Endodermal cell (in vitro differentiated cells): ENCODE measurements at regions not wholly inside any gene's neighbourhood (a gene's known extent, or its start where the extent isn't known, plus 50 kb on each side); places are given as distances from the start of the nearest gene placed in this dataset.

ENCODE experiments used
- DNase-seq: peaks from one replicate; pipeline ENCODE4 v3.0.0-alpha.2; 2017
- H3K27ac ChIP-seq: 2 replicates; pipeline ENCODE4 v1.5.1; 2013; ENCODE audit warnings: mild to moderate bottlenecking, low read depth, low read length, moderate library complexity
- H3K27me3 ChIP-seq: 2 replicates; pipeline ENCODE4 v1.6.1; 2013; ENCODE audit warnings: mild to moderate bottlenecking, low read length, moderate library complexity; ENCODE audit not compliant: insufficient read depth, control insufficient read depth, poor library complexity, severe bottlenecking
- H3K36me3 ChIP-seq: 2 replicates; pipeline ENCODE4 v1.7.0; 2013; ENCODE audit warnings: mild to moderate bottlenecking, low read length, moderate library complexity; ENCODE audit not compliant: control insufficient read depth, insufficient read depth
- H3K4me1 ChIP-seq: one replicate; pipeline ENCODE4 v1.7.0; 2013; ENCODE audit warnings: low read length; ENCODE audit not compliant: control insufficient read depth, insufficient read depth
- H3K4me3 ChIP-seq: 2 replicates; pipeline ENCODE4 v1.5.1; 2013; ENCODE audit warnings: mild to moderate bottlenecking, low read length, moderate library complexity
- H3K9ac ChIP-seq: 2 replicates; pipeline ENCODE4 v1.6.1; 2013; ENCODE audit warnings: mild to moderate bottlenecking, low read length, moderate library complexity; ENCODE audit not compliant: poor library complexity, severe bottlenecking; ENCODE audit errors: extremely low read depth
- H3K9me3 ChIP-seq: 2 replicates; pipeline ENCODE4 v1.6.1; 2013; ENCODE audit warnings: mild to moderate bottlenecking, low read length, moderate library complexity; ENCODE audit not compliant: control insufficient read depth
- H3K27ac Mint-ChIP-seq: 2 replicates; pipeline ENCODE4 v1.8.0; 2020; ENCODE audit warnings: mixed read lengths
- H3K27me3 Mint-ChIP-seq: 2 replicates; pipeline ENCODE4 v1.8.0; 2021; ENCODE audit warnings: mild to moderate bottlenecking, mixed read lengths; ENCODE audit not compliant: insufficient read depth
- H3K36me3 Mint-ChIP-seq: 2 replicates; pipeline ENCODE4 v1.8.0; 2020; ENCODE audit warnings: low read depth, mixed read lengths
- H3K4me1 Mint-ChIP-seq: 2 replicates; pipeline ENCODE4 v1.8.0; 2020; ENCODE audit warnings: mixed read lengths
- H3K4me3 Mint-ChIP-seq: 2 replicates; pipeline ENCODE4 v1.8.0; 2020; ENCODE audit warnings: mild to moderate bottlenecking, moderate library complexity, mixed read lengths
- H3K9me3 Mint-ChIP-seq: 2 replicates; pipeline ENCODE4 v1.8.0; 2020; ENCODE audit warnings: mild to moderate bottlenecking, mixed read lengths
- WGBS, 2 experiments: methylation state at CpG; one replicate each; pipeline versions ENCODE4 v1.1.5 to v1.1.7; 2013; ENCODE audit warnings: missing lambda C conversion rate in 2 of 2, mixed read lengths in 1 of 2; ENCODE audit not compliant: insufficient coverage in 1 of 2, insufficient read length in 1 of 2; 5-methylcytosine and 5-hydroxymethylcytosine counted together
- TF ChIP-seq, protein P1 (sequence below): fragments of 200-600 bp; sonication (generic); conservative IDR thresholded peaks from 2 replicates; pipeline ENCODE4 v1.5.0; 2021; ENCODE audit warnings: antibody characterized with exemption, mild to moderate bottlenecking

DNA sequence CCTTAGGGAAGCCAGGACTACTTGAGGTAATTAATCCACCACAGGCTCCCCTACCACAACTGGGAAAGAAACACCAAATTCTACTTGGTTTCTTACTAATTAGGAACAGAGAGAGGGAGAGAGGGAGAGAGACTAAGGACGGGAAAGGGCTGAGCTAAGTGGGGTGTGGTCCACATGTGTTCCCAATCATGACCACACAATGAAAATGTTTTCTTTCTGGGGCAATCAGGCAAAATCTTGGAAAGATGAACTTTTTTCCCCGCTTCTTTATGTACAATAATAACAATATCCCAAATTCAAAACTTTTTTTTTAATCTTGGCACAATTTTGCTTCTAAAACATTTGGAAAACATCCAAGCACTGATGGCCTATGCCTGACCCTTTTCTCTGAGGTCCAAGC, 734.4 kb downstream of the MAFB start:
- WGBS, 2 experiments, result 88 to 89% methylated on average over 1 to 2 of the region's 2 CpGs
- Histone ChIP-seq H3K27ac (no peak overlapping the region), H3K27me3 (no peaks in the 10 kb centered on the region), H3K4me1 (no peaks in the 10 kb centered on the region), H3K4me3 (no peak overlapping the region), H3K9me3 (no peaks in the 10 kb centered on the region), H3K9ac (no peak overlapping the region), H3K36me3 (no peaks in the 10 kb centered on the region)
- TF ChIP-seq, protein P1, sequence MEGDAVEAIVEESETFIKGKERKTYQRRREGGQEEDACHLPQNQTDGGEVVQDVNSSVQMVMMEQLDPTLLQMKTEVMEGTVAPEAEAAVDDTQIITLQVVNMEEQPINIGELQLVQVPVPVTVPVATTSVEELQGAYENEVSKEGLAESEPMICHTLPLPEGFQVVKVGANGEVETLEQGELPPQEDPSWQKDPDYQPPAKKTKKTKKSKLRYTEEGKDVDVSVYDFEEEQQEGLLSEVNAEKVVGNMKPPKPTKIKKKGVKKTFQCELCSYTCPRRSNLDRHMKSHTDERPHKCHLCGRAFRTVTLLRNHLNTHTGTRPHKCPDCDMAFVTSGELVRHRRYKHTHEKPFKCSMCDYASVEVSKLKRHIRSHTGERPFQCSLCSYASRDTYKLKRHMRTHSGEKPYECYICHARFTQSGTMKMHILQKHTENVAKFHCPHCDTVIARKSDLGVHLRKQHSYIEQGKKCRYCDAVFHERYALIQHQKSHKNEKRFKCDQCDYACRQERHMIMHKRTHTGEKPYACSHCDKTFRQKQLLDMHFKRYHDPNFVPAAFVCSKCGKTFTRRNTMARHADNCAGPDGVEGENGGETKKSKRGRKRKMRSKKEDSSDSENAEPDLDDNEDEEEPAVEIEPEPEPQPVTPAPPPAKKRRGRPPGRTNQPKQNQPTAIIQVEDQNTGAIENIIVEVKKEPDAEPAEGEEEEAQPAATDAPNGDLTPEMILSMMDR, result no peak
- DNase-seq, result no peak
- no peak overlapping the region for H3K4me3 Mint-ChIP-seq
- H3K9me3 Mint-ChIP-seq, result no peaks in the 10 kb centered on the region
- no peaks in the 10 kb centered on the region for H3K27me3 Mint-ChIP-seq
- no peaks in the 10 kb centered on the region for H3K4me1 Mint-ChIP-seq
- no peak overlapping the region for H3K27ac Mint-ChIP-seq
- H3K36me3 Mint-ChIP-seq, result no peaks in the 10 kb centered on the region

DNA sequence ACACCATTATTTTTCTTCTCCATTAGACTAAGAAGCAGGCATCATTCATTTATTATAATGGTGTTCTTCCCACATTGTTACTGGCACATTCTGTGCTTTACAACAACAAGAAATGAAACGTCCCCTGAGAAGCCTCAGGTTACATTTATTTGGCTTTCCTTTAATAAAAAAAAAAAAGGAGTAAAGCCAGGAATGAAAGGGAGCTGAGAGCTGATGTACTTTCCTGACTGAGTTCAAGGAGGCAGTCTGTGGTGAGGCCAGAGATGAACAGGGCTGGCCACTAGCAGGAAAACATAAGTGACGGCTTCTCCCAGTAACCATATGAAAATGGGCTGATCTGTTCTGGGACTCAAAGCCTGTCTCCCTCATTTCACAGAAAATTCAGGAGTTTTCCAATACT, 742.1 kb downstream of the MAFB start:
- Histone ChIP-seq H3K27me3 (no peaks in the 10 kb centered on the region), H3K27ac (no peak overlapping the region), H3K4me3 (no peak overlapping the region), H3K36me3 (no peaks in the 10 kb centered on the region), H3K4me1 (no peaks in the 10 kb centered on the region), H3K9me3 (no peaks in the 10 kb centered on the region), H3K9ac (no peak overlapping the region)
- H3K27me3 Mint-ChIP-seq, result no peaks in the 10 kb centered on the region
- H3K4me1 Mint-ChIP-seq, result peaks cover 3% of the 10 kb centered on the region
- H3K4me3 Mint-ChIP-seq, result no peak overlapping the region
- WGBS, 2 experiments, result 88% methylated on average over 2 of the region's 2 CpGs; no CpG with 5 or more reads in 1 of the 2 experiments
- TF ChIP-seq, protein P1, result no peak
- DNase-seq, result no peak
- H3K27ac Mint-ChIP-seq, result no peak overlapping the region
- H3K36me3 Mint-ChIP-seq, result peaks cover 1% of the 10 kb centered on the region
- H3K9me3 Mint-ChIP-seq, result no peaks in the 10 kb centered on the region

DNA sequence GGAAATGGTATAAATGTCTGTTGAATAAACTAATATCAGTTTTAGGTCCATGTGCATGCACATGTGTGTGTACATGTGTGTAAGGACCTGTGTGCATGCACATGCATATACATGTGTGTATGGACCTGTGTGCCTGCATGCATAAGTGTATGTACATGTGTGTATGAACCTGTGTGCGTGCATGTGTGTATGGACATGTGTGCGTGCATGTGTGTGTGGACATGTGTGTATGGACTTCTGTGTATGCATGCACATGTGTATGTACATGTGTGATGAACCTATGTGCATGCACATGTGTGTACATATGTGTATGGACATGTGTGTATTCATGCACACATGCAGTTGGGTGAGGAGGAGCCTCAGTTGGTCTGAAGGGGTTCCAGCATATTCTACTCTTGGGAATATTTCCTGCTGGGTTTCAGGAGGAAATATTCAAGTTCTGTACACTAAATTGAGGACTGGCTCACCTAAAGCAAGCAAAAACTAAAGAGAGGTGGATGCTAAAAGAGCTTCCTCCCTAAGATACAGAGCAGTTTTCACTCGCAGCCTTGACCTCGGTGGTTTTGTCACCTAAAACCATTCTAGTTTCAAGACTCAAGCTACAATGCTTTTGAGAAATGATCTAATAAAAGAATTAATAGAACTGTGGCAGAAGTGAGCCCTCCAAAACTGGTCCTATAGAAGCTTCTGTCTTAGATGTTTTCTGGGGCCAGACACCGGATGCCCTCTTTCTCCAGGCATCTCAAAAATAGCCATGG, 742.8 kb downstream of the MAFB start:
- H3K4me1 Mint-ChIP-seq, result peaks cover 3% of the 10 kb centered on the region
- TF ChIP-seq, protein P1, result no peak
- Histone ChIP-seq H3K9ac (no peak overlapping the region), H3K36me3 (no peaks in the 10 kb centered on the region), H3K9me3 (no peaks in the 10 kb centered on the region), H3K4me1 (no peaks in the 10 kb centered on the region), H3K27me3 (no peaks in the 10 kb centered on the region), H3K27ac (no peak overlapping the region), H3K4me3 (no peak overlapping the region)
- H3K36me3 Mint-ChIP-seq, result peaks cover 1% of the 10 kb centered on the region
- 73 to 75% methylated on average over 5 of the region's 5 CpGs for WGBS, 2 experiments
- no peak overlapping the region for H3K4me3 Mint-ChIP-seq
- H3K9me3 Mint-ChIP-seq, result no peaks in the 10 kb centered on the region
- no peak for DNase-seq
- no peaks in the 10 kb centered on the region for H3K27me3 Mint-ChIP-seq
- H3K27ac Mint-ChIP-seq, result no peak overlapping the region
